Stomach smooth muscle (tissue), 2 donors: ENCODE measurements at regions not wholly inside any gene's neighbourhood (a gene's known extent, or its start where the extent isn't known, plus 50 kb on each side); places are given as distances from the start of the nearest gene placed in this dataset.

Experiments
- H3K27ac ChIP-seq: one replicate; pipeline ENCODE4 v1.7.0; 2013; ENCODE audit warnings: mild to moderate bottlenecking, low read length, inconsistent platforms
- H3K27me3 ChIP-seq, 2 donors: one replicate each; pipeline ENCODE4 v1.7.0; 2013; ENCODE audit warnings: low read length in 2 of 2; ENCODE audit not compliant: insufficient read depth in 2 of 2, control insufficient read depth in 1 of 2
- H3K36me3 ChIP-seq, 2 donors: one replicate each; pipeline ENCODE4 v1.7.0; 2013; ENCODE audit warnings: low read length in 2 of 2; ENCODE audit not compliant: control insufficient read depth in 2 of 2, insufficient read depth in 2 of 2
- H3K4me1 ChIP-seq: one replicate; pipeline ENCODE4 v1.7.0; 2013; ENCODE audit warnings: low read length; ENCODE audit not compliant: control insufficient read depth, insufficient read depth
- H3K4me3 ChIP-seq, 2 donors: one replicate each; pipeline ENCODE4 v1.7.0; 2013; ENCODE audit warnings: low read length in 2 of 2
- H3K9ac ChIP-seq, 2 donors: one replicate each; pipeline ENCODE4 v1.7.0; 2013; ENCODE audit warnings: low read length in 2 of 2, mild to moderate bottlenecking in 1 of 2
- H3K9me3 ChIP-seq, 2 donors: one replicate each; pipeline ENCODE4 v1.7.0; 2013; ENCODE audit warnings: low read length in 2 of 2; ENCODE audit not compliant: control insufficient read depth in 2 of 2
- donor health status: healthy.
- donor health status: Pancreatic carcinoma.

DNA sequence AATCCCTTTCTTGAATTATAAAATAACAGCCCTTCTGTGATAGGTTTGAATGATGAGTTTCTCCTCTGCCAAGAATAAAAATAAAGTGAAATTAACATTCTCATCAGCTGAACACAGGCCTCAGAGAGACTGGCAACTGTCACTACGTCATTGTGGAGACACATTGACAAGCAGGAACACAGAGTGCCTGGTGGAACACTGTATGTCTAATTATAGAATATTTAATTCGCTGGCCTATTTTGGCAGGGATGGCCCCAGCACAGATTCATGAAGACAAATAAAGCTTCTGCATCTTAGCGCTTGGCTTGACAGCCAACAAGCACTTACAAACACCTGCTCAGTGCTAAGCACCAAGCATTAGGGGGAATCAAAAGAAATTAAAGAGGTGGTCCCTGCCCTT is 52.0 kb upstream of the SMYD2 start:
- H3K36me3 ChIP-seq = no peaks in the 10 kb centered on the region
- H3K27me3 ChIP-seq = peaks cover 0 to 2% of the 10 kb centered on the region in 2 donors
- H3K9me3 ChIP-seq = no peaks in the 10 kb centered on the region
- no peak overlapping the region for H3K4me3 ChIP-seq
- H3K27ac ChIP-seq = no peak overlapping the region
- no peak overlapping the region for H3K9ac ChIP-seq
- peaks cover 5% of the 10 kb centered on the region for H3K4me1 ChIP-seq

GRCh38 chr1:214229736-214230135 is 51.2 kb upstream of the SMYD2 start:
- H3K9me3 ChIP-seq = no peaks in the 10 kb centered on the region
- H3K4me3 ChIP-seq = no peak overlapping the region
- no peaks in the 10 kb centered on the region for H3K4me1 ChIP-seq
- H3K27me3 ChIP-seq = peaks cover 0 to 2% of the 10 kb centered on the region in 2 donors
- H3K27ac ChIP-seq = no peak overlapping the region
- no peaks in the 10 kb centered on the region for H3K36me3 ChIP-seq
- no peak overlapping the region for H3K9ac ChIP-seq
